ENCODE measurements at regions not wholly inside any gene's neighbourhood (a gene's known extent, or its start where the extent isn't known, plus 50 kb on each side); places are given as distances from the start of the nearest gene placed in this dataset.
"Not testable (repeated sequence)": the region's sequence is repeated elsewhere in the genome, so short reads cannot be mapped to it uniquely, and the experiment has no call there.

DNA sequence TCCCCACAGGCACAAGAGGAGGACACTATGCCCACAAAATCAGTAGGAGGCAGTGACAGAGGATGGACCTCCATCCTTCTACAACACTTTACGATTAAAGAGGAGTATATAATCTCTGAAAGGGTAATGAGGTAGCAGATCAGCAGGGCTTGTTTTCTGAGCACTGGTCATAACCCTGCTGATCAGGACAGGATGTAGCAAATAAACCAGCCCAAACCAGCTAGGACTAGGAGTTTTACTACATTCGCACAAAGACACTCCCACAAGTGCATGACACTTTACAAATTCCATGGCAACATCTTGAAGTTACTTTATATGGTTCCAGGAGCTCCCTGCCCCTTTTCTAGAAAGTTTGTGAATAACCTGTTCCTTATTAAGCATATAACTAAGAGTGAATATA lies 73.3 kb upstream of the CHD6 start:
- TF ChIP-seq SMAD3 (CRISPR knock-in tag; IDR thresholded peaks at IDR 0.05; ENCODE audit: borderline replicate concordance): no peak
- no peak for TF ChIP-seq MYBL2 (CRISPR knock-in tag; IDR thresholded peaks at IDR 0.05)
- no peak for TF ChIP-seq RELA (CRISPR knock-in tag; IDR thresholded peaks at IDR 0.05; ENCODE audit: borderline replicate concordance)
- Mint-ChIP-seq H3K27ac (no peak overlapping the region), H3K4me3 (no peak overlapping the region), H3K27me3 (ENCODE audit: low read depth) (peaks cover 2% of the 10 kb centered on the region), H3K9me3 (peaks cover 10% of the 10 kb centered on the region), H3K36me3 (no peaks in the 10 kb centered on the region), H3K4me1 (peaks cover 37% of the 10 kb centered on the region)
- ChIA-PET POLR2A (no interaction called here), CTCF (no interaction called here)
- ATAC-seq (no peak), DNase-seq (ENCODE audit: low spot score) (no peak)

DNA sequence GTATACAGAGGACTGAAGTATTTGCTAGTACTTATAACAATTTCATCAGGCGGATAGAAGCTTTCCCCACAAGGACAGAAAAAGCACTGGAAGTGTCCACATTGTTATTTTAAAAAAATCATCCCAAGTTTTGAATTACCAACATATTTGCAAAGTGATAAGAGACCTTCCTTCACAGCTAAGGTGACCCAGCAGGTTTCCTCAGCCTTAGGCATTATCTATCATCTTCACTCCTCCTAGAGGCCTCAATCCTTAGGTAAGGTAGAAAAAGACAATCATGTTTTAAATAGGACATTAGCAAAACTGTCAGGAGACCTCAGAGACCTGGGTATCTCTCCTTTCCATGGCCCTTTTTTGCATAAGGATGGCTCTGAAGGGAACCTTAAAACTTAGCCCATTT lies 72.5 kb upstream of the CHD6 start:
- no peaks in the 10 kb centered on the region; the same call in 1 of the 2 replicates for H3K27me3 Mint-ChIP-seq (ENCODE audit: low read depth)
- DNase-seq (ENCODE audit: low spot score): no peak
- no peak for ATAC-seq
- no peak overlapping the region for H3K4me3 Mint-ChIP-seq
- ChIA-PET CTCF (no interaction called here), POLR2A (no interaction called here)
- no peak overlapping the region for H3K27ac Mint-ChIP-seq
- peaks cover 37% of the 10 kb centered on the region for H3K4me1 Mint-ChIP-seq
- no peaks in the 10 kb centered on the region for H3K36me3 Mint-ChIP-seq
- H3K9me3 Mint-ChIP-seq: peaks cover 10% of the 10 kb centered on the region
- no peak for TF ChIP-seq SP1 (CRISPR knock-in tag; conservative IDR thresholded peaks at IDR 0.05)
- TF ChIP-seq, protein P1, sequence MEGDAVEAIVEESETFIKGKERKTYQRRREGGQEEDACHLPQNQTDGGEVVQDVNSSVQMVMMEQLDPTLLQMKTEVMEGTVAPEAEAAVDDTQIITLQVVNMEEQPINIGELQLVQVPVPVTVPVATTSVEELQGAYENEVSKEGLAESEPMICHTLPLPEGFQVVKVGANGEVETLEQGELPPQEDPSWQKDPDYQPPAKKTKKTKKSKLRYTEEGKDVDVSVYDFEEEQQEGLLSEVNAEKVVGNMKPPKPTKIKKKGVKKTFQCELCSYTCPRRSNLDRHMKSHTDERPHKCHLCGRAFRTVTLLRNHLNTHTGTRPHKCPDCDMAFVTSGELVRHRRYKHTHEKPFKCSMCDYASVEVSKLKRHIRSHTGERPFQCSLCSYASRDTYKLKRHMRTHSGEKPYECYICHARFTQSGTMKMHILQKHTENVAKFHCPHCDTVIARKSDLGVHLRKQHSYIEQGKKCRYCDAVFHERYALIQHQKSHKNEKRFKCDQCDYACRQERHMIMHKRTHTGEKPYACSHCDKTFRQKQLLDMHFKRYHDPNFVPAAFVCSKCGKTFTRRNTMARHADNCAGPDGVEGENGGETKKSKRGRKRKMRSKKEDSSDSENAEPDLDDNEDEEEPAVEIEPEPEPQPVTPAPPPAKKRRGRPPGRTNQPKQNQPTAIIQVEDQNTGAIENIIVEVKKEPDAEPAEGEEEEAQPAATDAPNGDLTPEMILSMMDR (IDR thresholded peaks at IDR 0.05): no peak

GRCh38 chr20:41686961-41687360 lies 68.8 kb upstream of the CHD6 start:
- Mint-ChIP-seq H3K36me3 (no peaks in the 10 kb centered on the region), H3K4me1 (peaks cover 25% of the 10 kb centered on the region), H3K4me3 (no peak overlapping the region), H3K27ac (no peak overlapping the region), H3K27me3 (ENCODE audit: low read depth) (no peaks in the 10 kb centered on the region; the same call in 1 of the 2 replicates), H3K9me3 (peaks cover 10% of the 10 kb centered on the region)
- ATAC-seq (no peak), DNase-seq (ENCODE audit: low spot score) (no peak)
- ChIA-PET POLR2A (no interaction called here), CTCF (no interaction called here)
- no peak for TF ChIP-seq HMGA2 (CRISPR knock-in tag; IDR thresholded peaks at IDR 0.05)

DNA sequence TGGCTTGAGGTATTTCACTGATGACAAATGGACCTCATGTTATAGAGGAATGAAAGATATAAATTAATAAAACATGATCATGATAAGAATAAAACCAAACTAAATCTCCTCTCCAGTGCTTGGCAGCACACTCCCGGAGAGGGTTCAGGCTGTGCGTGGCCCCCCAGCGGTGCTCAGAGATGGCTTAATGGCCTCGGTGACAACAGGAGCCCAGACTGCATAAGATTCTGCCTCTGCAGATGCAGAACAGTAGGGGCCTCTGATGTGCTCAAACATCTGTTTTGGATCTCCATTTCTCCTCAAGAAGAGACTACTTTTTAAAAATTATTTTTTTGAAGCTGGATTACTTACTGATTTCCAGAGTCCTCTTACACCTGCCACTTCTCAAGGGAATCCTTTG lies 67.0 kb upstream of the CHD6 start:
- H3K36me3 Mint-ChIP-seq; POLR2A ChIA-PET; H3K27me3 Mint-ChIP-seq (ENCODE audit: low read depth); CTCF ChIA-PET; H3K27ac Mint-ChIP-seq; H3K4me3 Mint-ChIP-seq; ATAC-seq; DNase-seq (ENCODE audit: low spot score): not testable (repeated sequence)
- H3K4me1 Mint-ChIP-seq: peaks cover 14% of the 10 kb centered on the region
- peaks cover 14% of the 10 kb centered on the region for H3K9me3 Mint-ChIP-seq

DNA sequence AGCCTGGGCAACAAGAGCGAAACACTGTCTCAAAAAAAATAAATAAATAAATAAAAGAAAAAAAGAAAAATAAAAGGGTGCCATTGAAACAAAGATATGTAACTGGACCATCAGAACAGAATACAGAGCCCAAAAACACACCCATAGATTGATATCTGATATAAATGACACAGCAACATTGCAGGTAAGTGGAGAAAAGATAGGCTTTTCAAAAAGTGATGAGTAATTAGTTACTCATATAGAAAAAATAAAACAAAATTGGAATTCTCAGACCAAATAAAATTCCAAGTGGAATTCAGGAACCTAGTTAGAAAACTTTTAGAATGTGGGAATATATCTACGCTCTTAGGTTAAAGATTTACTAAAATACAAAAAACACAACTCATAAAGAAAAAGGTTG lies 60.6 kb upstream of the CHD6 start:
- TF ChIP-seq SOX15 (CRISPR knock-in tag; IDR thresholded peaks at IDR 0.05) (no peak), NR2C2 (CRISPR knock-in tag; IDR thresholded peaks at IDR 0.05) (no peak), ZBTB43 (CRISPR knock-in tag; IDR thresholded peaks at IDR 0.05) (no peak), ZBTB21 (CRISPR knock-in tag; IDR thresholded peaks at IDR 0.05; ENCODE audit: borderline replicate concordance) (no peak), GABPB1 (CRISPR knock-in tag; IDR thresholded peaks at IDR 0.05) (no peak)
- CTCF ChIA-PET: no interaction called here
- H3K36me3 Mint-ChIP-seq: no peaks in the 10 kb centered on the region
- H3K4me3 Mint-ChIP-seq: no peak overlapping the region
- peaks cover 3% of the 10 kb centered on the region for H3K4me1 Mint-ChIP-seq
- peaks cover 4% of the 10 kb centered on the region for H3K9me3 Mint-ChIP-seq
- ATAC-seq: no peak
- H3K27ac Mint-ChIP-seq: no peak overlapping the region
- no peak for DNase-seq (ENCODE audit: low spot score)
- POLR2A ChIA-PET: no interaction called here
- H3K27me3 Mint-ChIP-seq (ENCODE audit: low read depth): no peaks in the 10 kb centered on the region; the same call in 1 of the 2 replicates

- ATAC-seq (no peak), DNase-seq (ENCODE audit: low spot score) (no peak)
- H3K27me3 Mint-ChIP-seq (ENCODE audit: low read depth): peaks cover under 1% of the 10 kb centered on the region; the same call in 1 of the 2 replicates
- H3K36me3 Mint-ChIP-seq: no peaks in the 10 kb centered on the region
- peaks cover 10% of the 10 kb centered on the region for H3K9me3 Mint-ChIP-seq
- peaks cover 13% of the 10 kb centered on the region for H3K4me1 Mint-ChIP-seq
- no peak overlapping the region for H3K4me3 Mint-ChIP-seq
- POLR2A ChIA-PET: interaction anchor here (0.5 kb wide), 1 partner anchor 1362 kb away, joined by 3 read pairs; no protein-coding TSS in a partner anchor
- CTCF ChIA-PET: no interaction called here
- TF ChIP-seq ZNF232 (CRISPR knock-in tag; IDR thresholded peaks at IDR 0.05) (no peak), NR3C1 (CRISPR knock-in tag; conservative IDR thresholded peaks at IDR 0.05; ENCODE audit: low read depth) (no peak), SOX15 (CRISPR knock-in tag; IDR thresholded peaks at IDR 0.05) (no peak), ZNF396 (CRISPR knock-in tag; IDR thresholded peaks at IDR 0.05; ENCODE audit: borderline replicate concordance) (no peak), HMGA2 (CRISPR knock-in tag; IDR thresholded peaks at IDR 0.05) (no peak)
- no peak overlapping the region for H3K27ac Mint-ChIP-seq
Observed at GRCh38 chr20:41672282-41672681, 54.1 kb upstream of the CHD6 start.
